ENCODE measurements at regions not wholly inside any gene's neighbourhood (a gene's known extent, or its start where the extent isn't known, plus 50 kb on each side); places are given as distances from the start of the nearest gene placed in this dataset.
"Not testable (repeated sequence)": the region's sequence is repeated elsewhere in the genome, so short reads cannot be mapped to it uniquely, and the experiment has no call there.

GRCh38 chr5:105238561-105238960, 1676.0 kb upstream of the NUDT12 start:
- no peak for DNase-seq

DNA sequence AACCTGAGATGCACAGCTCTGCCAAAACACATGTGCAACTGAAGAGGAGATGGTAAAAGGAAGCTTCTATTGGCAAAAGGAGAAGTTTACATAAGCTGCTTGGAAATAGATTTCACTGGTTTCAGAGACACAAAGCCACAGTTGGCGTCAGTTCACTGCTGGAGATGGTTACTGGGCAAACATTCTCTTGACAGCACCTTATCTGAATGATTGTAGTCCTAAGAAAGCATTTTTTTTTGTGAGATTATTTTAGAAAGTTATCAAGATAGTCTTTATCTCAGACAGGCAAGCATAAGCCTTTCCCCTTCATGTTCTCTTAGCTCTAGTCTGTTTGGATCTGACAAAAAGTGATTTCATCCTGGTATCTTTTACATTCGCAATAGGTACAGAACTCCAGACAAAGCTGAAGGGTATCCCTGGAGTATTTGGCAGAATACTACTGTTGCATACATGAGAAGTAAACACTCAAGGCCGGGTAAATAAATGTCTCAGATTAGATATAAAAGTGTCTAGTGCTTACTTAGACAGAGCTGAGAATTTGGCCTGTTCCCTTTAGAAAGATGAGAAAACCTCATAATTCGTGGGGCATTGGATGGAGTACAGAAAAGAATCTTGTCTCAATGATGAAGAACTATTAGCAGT, 1668.0 kb upstream of the NUDT12 start:
- no peak for DNase-seq

DNA sequence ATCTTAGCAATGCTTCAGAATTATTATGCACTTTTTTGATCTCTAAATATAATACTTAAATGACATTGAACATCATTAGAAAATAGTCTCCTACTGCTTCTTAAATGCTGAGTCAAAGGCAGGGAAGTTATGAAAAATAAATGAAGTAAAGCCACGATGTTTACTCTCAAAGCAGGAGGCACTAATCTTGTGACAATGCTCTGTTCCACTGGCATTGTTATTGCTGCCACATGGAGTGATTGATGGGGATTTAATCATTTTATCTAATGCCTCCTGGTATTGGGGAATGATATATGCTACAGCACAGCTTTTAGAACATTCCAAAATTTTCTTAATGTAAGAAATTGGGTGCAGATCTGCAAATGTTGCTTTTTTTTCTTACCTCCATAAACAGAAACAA, 1655.4 kb upstream of the NUDT12 start:
- DNase-seq, result no peak

- DNase-seq, result no peak
Measured at GRCh38 chr5:105213078-105213477, 1650.5 kb upstream of the NUDT12 start.

DNA sequence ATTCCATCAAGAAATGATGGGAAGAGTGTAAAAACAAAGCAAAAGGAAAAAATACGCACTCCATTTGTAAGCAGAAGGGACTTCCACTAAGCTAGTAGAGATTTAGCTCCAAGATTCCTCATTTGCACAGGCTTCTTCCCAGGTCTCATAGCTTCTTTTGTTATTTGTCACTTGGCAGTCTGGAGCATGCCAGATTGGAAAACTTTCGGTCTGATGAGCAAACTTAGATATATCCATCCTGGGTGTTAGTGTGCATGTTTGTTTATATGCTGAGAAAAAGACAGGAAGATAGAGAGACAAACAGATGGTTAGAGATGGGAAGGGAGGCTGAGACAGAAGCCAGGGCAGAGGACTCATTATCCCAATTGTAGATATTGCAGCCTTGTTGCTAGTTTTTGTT, 1644.5 kb upstream of the NUDT12 start:
- DNase-seq, result no peak

DNA sequence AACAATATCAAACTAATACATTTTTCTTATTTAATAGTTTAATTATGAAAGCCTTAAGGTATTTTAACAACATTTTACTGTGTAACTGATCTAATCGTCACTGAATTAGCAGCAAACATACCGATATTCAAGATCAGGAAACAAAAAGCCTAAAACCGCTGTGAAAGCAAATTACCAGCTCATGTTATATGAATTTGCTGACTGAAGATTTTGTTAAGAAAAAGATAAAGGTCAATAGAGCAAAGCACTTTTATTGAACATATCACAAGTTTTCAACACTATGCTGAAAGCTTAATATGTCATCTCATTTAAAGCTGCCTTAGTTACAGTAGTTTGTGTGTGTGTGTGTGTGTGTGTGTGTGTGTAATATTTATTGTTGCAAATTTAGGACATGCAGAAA, 1634.9 kb upstream of the NUDT12 start:
- no peak for DNase-seq

- no peak for DNase-seq
Measured at GRCh38 chr5:105195765-105196164, 1633.2 kb upstream of the NUDT12 start.

DNA sequence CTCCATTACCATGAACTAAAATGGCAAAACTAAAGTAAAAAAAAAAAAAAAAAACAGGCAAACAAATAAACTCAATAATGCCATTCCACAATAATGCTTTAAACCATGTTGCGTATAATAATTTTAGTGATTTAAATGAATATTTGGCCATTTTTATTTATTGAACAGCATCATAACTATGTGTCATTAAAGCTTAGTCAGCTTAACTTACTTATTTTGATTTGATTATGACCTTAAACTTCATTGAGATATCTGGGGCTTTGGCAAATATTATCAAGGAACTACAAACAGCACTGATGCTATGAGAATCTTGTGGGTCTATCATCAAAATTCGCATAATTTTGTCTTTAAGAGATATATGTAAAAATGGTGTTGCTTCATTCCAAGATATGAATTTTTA, 1610.3 kb upstream of the NUDT12 start:
- DNase-seq, result no peak

GRCh38 chr5:105168806-105169205, 1606.2 kb upstream of the NUDT12 start:
- no peak for DNase-seq

DNA sequence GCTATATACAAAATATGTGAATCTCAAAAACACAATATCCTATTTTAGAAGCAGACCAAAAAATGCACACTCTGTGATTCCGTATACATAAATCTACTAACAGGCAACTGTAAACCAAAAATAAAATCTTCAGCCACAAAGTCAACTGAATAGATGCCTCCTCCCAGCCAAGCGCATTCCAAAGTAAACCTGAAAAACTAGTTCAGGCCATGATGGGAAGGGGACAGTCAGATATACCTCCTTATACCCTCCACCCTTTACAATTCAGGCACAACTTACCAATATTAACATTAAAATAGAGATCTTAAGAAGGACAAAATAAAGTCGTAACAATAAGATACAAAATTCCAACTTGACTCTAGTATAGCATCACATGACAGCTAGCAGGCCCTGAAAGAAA, 1604.5 kb upstream of the NUDT12 start:
- DNase-seq, result no peak

DNA sequence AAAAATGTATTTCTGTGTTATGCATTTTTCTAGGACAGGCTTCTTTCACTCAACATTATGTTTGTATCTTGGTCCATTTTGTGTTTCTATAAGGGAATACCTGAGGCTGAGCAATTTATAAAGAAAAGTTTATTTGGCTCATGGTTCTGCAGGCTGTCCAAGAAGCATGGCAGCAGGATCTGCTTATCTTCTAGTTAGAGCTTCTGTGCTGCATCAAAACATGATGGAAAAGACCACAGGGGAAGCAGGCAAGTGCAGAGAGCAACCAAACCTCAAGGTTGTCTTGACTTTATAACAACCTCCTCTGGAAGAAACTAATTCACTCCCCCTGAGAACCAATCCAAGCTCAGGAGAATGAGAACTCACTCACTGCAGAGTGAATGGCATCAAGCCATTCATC, 1601.0 kb upstream of the NUDT12 start:
- DNase-seq, result no peak

- not testable (repeated sequence) for DNase-seq
Measured at GRCh38 chr5:105162557-105162956, 1600.0 kb upstream of the NUDT12 start.

- DNase-seq, result no peak
Measured at GRCh38 chr5:105158526-105158925, 1595.9 kb upstream of the NUDT12 start.

DNA sequence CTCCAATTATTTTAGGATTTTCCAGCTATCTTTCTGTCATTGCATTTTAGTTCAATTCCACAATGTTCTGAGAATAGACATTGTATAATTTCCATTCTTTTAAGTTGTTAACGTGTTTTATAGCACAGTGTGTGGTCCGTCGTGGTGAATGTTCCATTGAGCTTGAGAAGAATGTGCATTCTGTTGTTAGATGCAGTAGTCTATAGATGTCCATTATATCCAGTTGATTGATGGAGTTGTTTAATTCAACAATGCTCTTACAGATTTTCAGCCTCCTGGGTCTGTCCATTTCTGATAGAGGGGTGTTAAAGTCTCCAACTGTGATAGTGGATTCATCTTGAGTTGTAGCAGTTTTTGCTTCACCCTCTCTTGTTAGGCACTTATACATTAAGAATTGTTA, 1587.7 kb upstream of the NUDT12 start:
- no peak for DNase-seq

DNA sequence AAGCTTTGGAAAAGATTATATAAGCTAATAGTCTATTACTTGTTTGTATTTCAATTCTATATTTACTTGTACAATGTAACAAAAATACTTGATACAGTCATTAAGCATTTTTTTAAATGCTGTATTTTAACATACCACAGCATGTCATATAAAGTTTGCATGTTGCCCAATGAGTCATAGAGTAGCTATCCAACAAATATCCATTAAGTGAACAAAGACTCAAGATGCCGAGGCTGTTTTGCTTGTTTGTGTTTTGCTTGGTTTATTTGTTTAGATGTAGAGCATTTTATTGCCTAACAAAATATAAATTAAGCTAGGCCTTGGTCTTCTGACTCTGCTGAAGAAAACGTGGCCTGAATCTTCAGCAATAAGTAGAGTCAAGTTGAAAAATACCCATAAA, 1584.3 kb upstream of the NUDT12 start:
- no peak for DNase-seq

- DNase-seq, result no peak
Measured at GRCh38 chr5:105145152-105145551, 1582.6 kb upstream of the NUDT12 start.

GRCh38 chr5:105134328-105134727, 1571.7 kb upstream of the NUDT12 start:
- no peak for DNase-seq

DNA sequence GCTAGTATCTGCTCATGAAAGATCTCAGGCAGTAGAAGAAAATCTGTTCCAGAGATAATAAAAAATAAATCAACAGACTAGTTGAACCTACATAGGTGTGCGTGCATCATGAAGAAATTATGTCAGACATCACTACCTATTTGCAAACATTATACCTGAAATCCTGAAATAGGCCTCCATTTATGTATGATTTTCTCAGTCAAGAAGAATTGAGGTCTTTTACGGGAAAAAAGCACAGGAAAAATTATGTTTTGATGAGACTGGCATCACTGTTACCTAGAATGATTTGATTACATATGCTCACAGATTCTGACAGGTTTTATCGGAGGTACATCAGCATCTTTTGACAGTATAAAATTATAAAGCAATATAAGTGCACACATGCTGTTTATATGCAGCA, 1570.5 kb upstream of the NUDT12 start:
- no peak for DNase-seq

- DNase-seq, result no peak
Measured at GRCh38 chr5:105132581-105132980, 1570.0 kb upstream of the NUDT12 start.

- no peak for DNase-seq
Measured at GRCh38 chr5:105131045-105131444, 1568.5 kb upstream of the NUDT12 start.

DNA sequence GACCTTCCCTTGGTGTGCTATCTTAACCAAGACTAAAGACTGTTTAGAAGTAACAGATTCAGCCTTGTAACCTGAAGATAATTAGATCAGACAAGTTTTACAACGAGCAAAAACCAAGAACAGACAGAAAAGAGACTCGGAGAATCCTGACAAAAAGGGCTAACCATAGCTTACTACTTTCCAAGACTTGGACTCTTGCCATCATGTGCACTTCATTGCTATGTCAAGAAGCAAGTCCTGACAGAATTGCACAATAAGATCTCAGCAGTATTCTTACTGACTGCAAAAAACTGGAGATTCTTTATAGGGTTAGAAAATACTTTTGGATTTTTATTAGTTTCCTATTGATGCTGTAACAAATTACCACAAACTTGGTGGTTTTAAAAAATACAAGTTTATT, 1539.0 kb upstream of the NUDT12 start:
- DNase-seq, result no peak

GRCh38 chr5:105088961-105089360, 1526.4 kb upstream of the NUDT12 start:
- DNase-seq, result no peak

- DNase-seq, result no peak
Measured at GRCh38 chr5:105088102-105088501, 1525.5 kb upstream of the NUDT12 start.

DNA sequence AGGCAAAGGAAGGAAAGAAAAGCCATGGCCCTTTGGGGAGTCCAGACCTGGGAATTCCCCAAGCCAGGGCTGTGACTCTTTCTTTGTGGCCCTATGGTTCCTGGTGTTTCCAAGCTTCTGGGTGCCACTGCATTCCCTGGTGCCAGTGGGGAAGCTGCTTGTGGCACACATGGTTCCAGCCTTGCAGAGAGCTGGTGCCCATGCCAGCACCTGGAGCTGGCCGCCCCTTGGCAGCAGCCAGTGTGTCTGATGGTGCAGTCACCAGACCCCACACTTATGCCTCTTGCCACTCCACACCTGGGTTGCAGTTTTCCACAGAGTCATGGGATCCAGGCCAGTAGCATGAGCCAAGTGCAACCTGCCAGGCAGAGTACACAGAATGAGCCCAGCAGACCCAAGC, 1495.3 kb upstream of the NUDT12 start:
- no peak for DNase-seq

GRCh38 chr5:105057001-105057436, 1494.4 kb upstream of the NUDT12 start:
- DNase-seq, result no peak

GRCh38 chr5:105054406-105054805, 1491.8 kb upstream of the NUDT12 start:
- no peak for DNase-seq
